MM.1S (cell line): ENCODE measurements at regions not wholly inside any gene's neighbourhood (a gene's known extent, or its start where the extent isn't known, plus 50 kb on each side); places are given as distances from the start of the nearest gene placed in this dataset.

ENCODE experiments used
- DNase-seq: peaks from one replicate; pipeline ENCODE4 v3.0.0-alpha.2; 2015
- H2AFZ ChIP-seq: fragments of 300-600 bp; sonication (generic); 2 replicates; pipeline ENCODE4 v1.6.0; 2016; ENCODE audit warnings: antibody characterized with exemption, low read length
- H3F3A ChIP-seq: fragments of 300-600 bp; sonication (generic); 2 replicates; pipeline ENCODE4 v1.6.1; 2016; ENCODE audit warnings: mild to moderate bottlenecking, antibody characterized with exemption, low read length, moderate library complexity, mixed read lengths; ENCODE audit not compliant: insufficient read depth
- H3K27ac ChIP-seq: fragments of 300-600 bp; sonication (generic); 2 replicates; pipeline ENCODE4 v1.5.1; 2016; ENCODE audit warnings: mild to moderate bottlenecking, low read length
- H3K27me3 ChIP-seq: fragments of 300-600 bp; sonication (generic); replicated peaks from 2 replicates; pipeline ENCODE4 v1.6.0; 2016; ENCODE audit warnings: low read length; ENCODE audit not compliant: insufficient read depth
- H3K36me3 ChIP-seq: fragments of 300-600 bp; sonication (generic); replicated peaks from 2 replicates; pipeline ENCODE4 v1.6.1; 2016; ENCODE audit warnings: mild to moderate bottlenecking, low read length, mixed read lengths; ENCODE audit not compliant: insufficient read depth
- H3K4me1 ChIP-seq: fragments of 300-600 bp; sonication (generic); 2 replicates; pipeline ENCODE4 v1.6.1; 2016; ENCODE audit warnings: low read length, mixed read lengths
- H3K4me2 ChIP-seq: fragments of 300-600 bp; sonication (generic); 2 replicates; pipeline ENCODE4 v1.6.0; 2016; ENCODE audit warnings: low read depth, low read length
- H3K4me3 ChIP-seq: fragments of 300-600 bp; sonication (generic); 2 replicates; pipeline ENCODE4 v1.5.1; 2016; ENCODE audit warnings: low read length, mixed read lengths
- H3K79me2 ChIP-seq: fragments of 300-600 bp; sonication (generic); 2 replicates; pipeline ENCODE4 v1.6.1; 2016; ENCODE audit warnings: mixed run types, low read length, mixed read lengths
- H3K9ac ChIP-seq: fragments of 300-600 bp; sonication (generic); 2 replicates; pipeline ENCODE4 v1.6.1; 2016; ENCODE audit warnings: low read length, mixed read lengths
- H3K9me2 ChIP-seq: fragments of 300-600 bp; sonication (generic); replicated peaks from 2 replicates; pipeline ENCODE4 v1.6.1; 2016; ENCODE audit warnings: mild to moderate bottlenecking, low read length, mixed read lengths; ENCODE audit not compliant: insufficient read depth
- H3K9me3 ChIP-seq: fragments of 300-600 bp; sonication (generic); replicated peaks from 2 replicates; pipeline ENCODE4 v1.6.1; 2016; ENCODE audit warnings: mild to moderate bottlenecking, low read length, mixed read lengths; ENCODE audit not compliant: insufficient read depth
- H4K20me1 ChIP-seq: fragments of 300-600 bp; sonication (generic); 2 replicates; pipeline ENCODE4 v1.6.1; 2016; ENCODE audit warnings: mild to moderate bottlenecking, low read length, moderate library complexity, mixed read lengths; ENCODE audit not compliant: insufficient read depth
- CTCF ChIP-seq: fragments of 300-600 bp; sonication (generic); IDR thresholded peaks from 2 replicates; pipeline ENCODE4 v1.5.1; 2016; ENCODE audit warnings: antibody characterized with exemption, low read length, mixed read lengths
- EZH2 ChIP-seq: fragments of 300-600 bp; sonication (generic); optimal IDR thresholded peaks from 2 replicates; pipeline ENCODE3; 2017; ENCODE audit warnings: low read depth, mild to moderate bottlenecking, antibody characterized with exemption, low read length, mixed read lengths
- EZH2phosphoT487 ChIP-seq: fragments of 300-600 bp; sonication (generic); IDR thresholded peaks from 2 replicates; pipeline ENCODE4 v1.6.1; 2018; ENCODE audit warnings: antibody characterized with exemption, low read length

- H2AFZ ChIP-seq = no peak overlapping the region
- no peaks in the 10 kb centered on the region for H3K9me3 ChIP-seq
- H3F3A ChIP-seq = peaks cover 4% of the 10 kb centered on the region; the same call in 1 of the 2 replicates
- H3K4me3 ChIP-seq = no peak overlapping the region
- no peaks in the 10 kb centered on the region for H3K36me3 ChIP-seq
- no peak for DNase-seq
- H3K9ac ChIP-seq = no peak overlapping the region
- H4K20me1 ChIP-seq = no peaks in the 10 kb centered on the region
- no peak overlapping the region for H3K4me2 ChIP-seq
- no peak overlapping the region for H3K27ac ChIP-seq
- TF ChIP-seq CTCF = no peak
- no peak for TF ChIP-seq EZH2phosphoT487
- no peak for TF ChIP-seq EZH2
- no peaks in the 10 kb centered on the region for H3K27me3 ChIP-seq
- H3K4me1 ChIP-seq = peaks cover 14% of the 10 kb centered on the region
- H3K79me2 ChIP-seq = no peaks in the 10 kb centered on the region
- no peaks in the 10 kb centered on the region for H3K9me2 ChIP-seq
These were observed 84.9 kb downstream of the C11orf91 start for GRCh38 chr11:33615751-33616150.

- no peak for DNase-seq
- Histone ChIP-seq H3K27ac (no peak overlapping the region), H2AFZ (no peak overlapping the region), H3K4me2 (no peak overlapping the region), H3K79me2 (no peaks in the 10 kb centered on the region), H4K20me1 (no peaks in the 10 kb centered on the region), H3K36me3 (no peaks in the 10 kb centered on the region), H3K4me3 (no peak overlapping the region), H3K9me3 (no peaks in the 10 kb centered on the region), H3K9me2 (no peaks in the 10 kb centered on the region), H3F3A (no peaks in the 10 kb centered on the region), H3K9ac (no peak overlapping the region), H3K27me3 (no peaks in the 10 kb centered on the region), H3K4me1 (no peaks in the 10 kb centered on the region)
- TF ChIP-seq CTCF = no peak
- TF ChIP-seq EZH2phosphoT487 = no peak
- TF ChIP-seq EZH2 = no peak
These were observed 87.2 kb downstream of the C11orf91 start for GRCh38 chr11:33613404-33613803.

- Histone ChIP-seq H3K27ac (no peak overlapping the region), H2AFZ (no peak overlapping the region), H4K20me1 (no peaks in the 10 kb centered on the region), H3K4me2 (no peak overlapping the region), H3K27me3 (no peaks in the 10 kb centered on the region), H3K9ac (no peak overlapping the region), H3K9me3 (no peaks in the 10 kb centered on the region), H3K79me2 (no peaks in the 10 kb centered on the region), H3K4me1 (no peaks in the 10 kb centered on the region), H3K9me2 (no peaks in the 10 kb centered on the region), H3K36me3 (no peaks in the 10 kb centered on the region), H3F3A (no peaks in the 10 kb centered on the region), H3K4me3 (no peak overlapping the region)
- no peak for TF ChIP-seq EZH2
- no peak for TF ChIP-seq CTCF
- TF ChIP-seq EZH2phosphoT487 = no peak
- no peak for DNase-seq
These were observed 89.7 kb downstream of the C11orf91 start for GRCh38 chr11:33610903-33611302.
